Activated CD4-positive, alpha-beta memory T cell treated with anti-CD3 and anti-CD28 coated beads, Interleukin-2, amount 10 ng/mL, durations not matched to agents 7 days and 5 days (primary cell): ENCODE measurements at regions not wholly inside any gene's neighbourhood (a gene's known extent, or its start where the extent isn't known, plus 50 kb on each side); places are given as distances from the start of the nearest gene placed in this dataset.

Experiments
- CTCF ChIA-PET: fragments of 350-600 bp; sonication (Branson Sonifier 250); formaldehyde crosslinking; loops from one replicate; lab custom pipeline; 2021; ENCODE audit warnings: antibody characterized with exemption, inconsistent platforms; lab: Charles Lee
- POLR2A ChIA-PET: fragments of 350-600 bp; sonication (Branson Sonifier 250); formaldehyde crosslinking; loops from one replicate; lab custom pipeline; 2021; ENCODE audit warnings: antibody characterized with exemption; lab: Charles Lee
- DNase-seq: peaks from one replicate; pipeline ENCODE4 v3.0.0-alpha.2; 2020
- H3K27ac Mint-ChIP-seq: one replicate; pipeline ENCODE4 v1.8.0; 2021; ENCODE audit warnings: mild to moderate bottlenecking, mixed read lengths
- H3K27me3 Mint-ChIP-seq: one replicate; pipeline ENCODE4 v1.8.0; 2021; ENCODE audit warnings: mixed read lengths
- H3K36me3 Mint-ChIP-seq: one replicate; pipeline ENCODE4 v1.8.0; 2021; ENCODE audit warnings: low read depth, mixed read lengths
- H3K4me1 Mint-ChIP-seq: one replicate; pipeline ENCODE4 v1.8.0; 2021; ENCODE audit warnings: mixed read lengths
- H3K4me3 Mint-ChIP-seq: one replicate; pipeline ENCODE4 v1.8.0; 2021; ENCODE audit warnings: mild to moderate bottlenecking, mixed read lengths
- H3K9me3 Mint-ChIP-seq: one replicate; pipeline ENCODE4 v1.8.0; 2021; ENCODE audit warnings: mixed read lengths

DNA sequence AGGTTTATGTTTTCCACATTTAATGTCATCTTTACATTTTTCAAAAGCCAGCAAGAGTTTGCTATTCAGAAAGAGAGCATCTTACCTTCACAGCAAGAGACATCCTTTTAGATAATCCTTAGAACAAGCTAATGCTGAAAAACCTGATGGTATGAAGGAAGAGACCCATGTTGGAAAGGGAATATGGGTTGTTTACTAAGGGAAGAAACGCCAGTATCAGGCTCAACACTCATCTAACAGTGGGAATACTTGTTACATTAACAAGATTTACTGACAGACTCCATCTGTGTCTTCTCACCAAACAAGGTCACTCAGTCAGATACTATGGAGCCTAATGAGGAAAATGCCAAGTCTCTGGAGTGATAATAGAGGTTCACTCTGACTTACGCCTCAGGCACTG is 1474.1 kb upstream of the SLC39A10 start:
- no peaks in the 10 kb centered on the region for H3K9me3 Mint-ChIP-seq
- no peaks in the 10 kb centered on the region for H3K36me3 Mint-ChIP-seq
- H3K4me3 Mint-ChIP-seq: no peak overlapping the region
- ChIA-PET CTCF (no interaction called here), POLR2A (no interaction called here)
- H3K27ac Mint-ChIP-seq: no peak overlapping the region
- no peaks in the 10 kb centered on the region for H3K4me1 Mint-ChIP-seq
- DNase-seq: no peak
- H3K27me3 Mint-ChIP-seq: no peaks in the 10 kb centered on the region

DNA sequence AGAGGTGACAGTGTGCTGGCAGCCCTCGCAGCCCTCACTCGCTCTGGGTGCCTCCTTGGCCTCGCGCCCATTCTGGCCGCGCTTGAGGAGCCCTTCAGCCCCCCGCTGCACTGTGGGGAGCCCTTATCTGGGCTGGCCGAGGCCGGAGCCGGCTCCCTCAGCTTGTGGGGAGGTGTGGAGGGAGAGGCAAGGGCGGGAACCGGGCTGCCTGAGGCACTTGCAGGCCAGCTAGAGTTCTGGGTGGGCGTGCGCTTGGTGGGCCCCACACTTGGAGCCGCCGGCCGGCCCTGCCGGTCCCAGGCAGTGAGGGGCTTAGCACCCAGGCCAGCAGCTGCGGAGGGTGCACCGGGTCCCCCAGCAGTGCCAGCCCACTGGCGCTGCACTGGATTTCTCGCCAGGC is 1480.9 kb upstream of the SLC39A10 start:
- no peak overlapping the region for H3K27ac Mint-ChIP-seq
- CTCF ChIA-PET: no interaction called here
- no peak overlapping the region for H3K4me3 Mint-ChIP-seq
- no peaks in the 10 kb centered on the region for H3K4me1 Mint-ChIP-seq
- no peaks in the 10 kb centered on the region for H3K27me3 Mint-ChIP-seq
- no peak for DNase-seq
- H3K36me3 Mint-ChIP-seq: no peaks in the 10 kb centered on the region
- peaks cover 2% of the 10 kb centered on the region for H3K9me3 Mint-ChIP-seq
- POLR2A ChIA-PET: no interaction called here

DNA sequence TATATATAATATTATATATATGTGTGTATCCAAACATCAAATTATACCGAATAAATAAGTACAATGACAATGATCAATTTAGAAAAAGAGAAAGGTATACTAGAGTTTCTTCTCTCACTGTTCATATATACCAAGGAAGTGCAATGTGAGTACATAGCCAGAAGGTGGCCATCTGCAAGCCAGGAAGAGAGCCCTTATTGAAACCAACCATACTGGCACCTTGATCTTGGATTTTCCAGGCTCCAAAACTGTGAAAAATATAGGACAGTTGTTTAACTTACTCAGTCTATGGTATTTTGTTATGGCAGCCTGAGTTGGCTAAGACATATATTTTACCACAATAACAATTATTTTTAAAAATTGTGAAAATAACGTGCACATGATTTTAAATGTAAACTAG is 1490.2 kb upstream of the SLC39A10 start:
- ChIA-PET POLR2A (no interaction called here), CTCF (no interaction called here)
- no peak overlapping the region for H3K27ac Mint-ChIP-seq
- no peak for DNase-seq
- no peaks in the 10 kb centered on the region for H3K27me3 Mint-ChIP-seq
- no peaks in the 10 kb centered on the region for H3K9me3 Mint-ChIP-seq
- H3K36me3 Mint-ChIP-seq: no peaks in the 10 kb centered on the region
- no peak overlapping the region for H3K4me3 Mint-ChIP-seq
- no peaks in the 10 kb centered on the region for H3K4me1 Mint-ChIP-seq

DNA sequence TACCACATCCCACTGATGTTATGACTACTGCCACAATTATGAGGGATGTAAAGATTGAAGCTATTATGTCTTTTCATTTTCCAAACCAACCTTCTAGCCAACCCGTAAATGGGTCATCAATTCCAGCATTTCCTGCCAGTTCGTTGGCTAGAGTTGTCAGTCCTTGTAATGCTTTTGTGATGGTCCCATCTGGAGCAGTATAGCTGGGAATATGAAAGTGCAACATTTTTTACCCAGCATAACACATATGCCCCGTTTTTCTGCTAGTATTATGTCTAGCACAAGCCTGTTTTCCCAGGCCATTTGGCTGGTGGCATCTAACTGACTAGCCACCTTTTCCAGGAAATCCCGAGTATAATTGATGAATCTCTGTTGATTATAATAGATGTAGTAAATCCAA is 1501.6 kb upstream of the SLC39A10 start:
- no peaks in the 10 kb centered on the region for H3K27me3 Mint-ChIP-seq
- H3K4me3 Mint-ChIP-seq: no peak overlapping the region
- no peak for DNase-seq
- ChIA-PET CTCF (no interaction called here), POLR2A (no interaction called here)
- H3K4me1 Mint-ChIP-seq: no peaks in the 10 kb centered on the region
- H3K36me3 Mint-ChIP-seq: no peaks in the 10 kb centered on the region
- no peak overlapping the region for H3K27ac Mint-ChIP-seq
- H3K9me3 Mint-ChIP-seq: no peaks in the 10 kb centered on the region

DNA sequence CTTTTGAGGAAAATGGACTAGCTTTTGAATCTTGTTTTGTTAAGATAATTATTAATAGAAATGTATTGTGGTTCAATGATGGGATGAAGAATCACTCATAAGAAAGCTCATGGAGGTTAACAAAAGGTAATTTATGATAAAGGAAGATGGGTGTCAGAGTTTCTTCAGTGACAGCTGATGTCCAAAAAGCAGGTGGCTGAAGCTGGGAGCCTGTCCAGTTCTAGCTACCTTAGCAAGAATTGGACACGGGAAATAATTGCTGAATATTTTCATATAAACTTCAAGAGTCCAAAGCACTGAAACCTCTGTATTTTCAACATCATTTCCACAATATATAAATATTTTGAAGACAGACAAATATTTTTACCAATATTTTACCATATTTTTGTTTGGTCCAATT is 1505.8 kb upstream of the SLC39A10 start:
- Mint-ChIP-seq H3K27ac (no peak overlapping the region), H3K4me3 (no peak overlapping the region), H3K4me1 (no peaks in the 10 kb centered on the region), H3K36me3 (no peaks in the 10 kb centered on the region), H3K9me3 (no peaks in the 10 kb centered on the region), H3K27me3 (no peaks in the 10 kb centered on the region)
- ChIA-PET POLR2A (no interaction called here), CTCF (no interaction called here)
- no peak for DNase-seq

DNA sequence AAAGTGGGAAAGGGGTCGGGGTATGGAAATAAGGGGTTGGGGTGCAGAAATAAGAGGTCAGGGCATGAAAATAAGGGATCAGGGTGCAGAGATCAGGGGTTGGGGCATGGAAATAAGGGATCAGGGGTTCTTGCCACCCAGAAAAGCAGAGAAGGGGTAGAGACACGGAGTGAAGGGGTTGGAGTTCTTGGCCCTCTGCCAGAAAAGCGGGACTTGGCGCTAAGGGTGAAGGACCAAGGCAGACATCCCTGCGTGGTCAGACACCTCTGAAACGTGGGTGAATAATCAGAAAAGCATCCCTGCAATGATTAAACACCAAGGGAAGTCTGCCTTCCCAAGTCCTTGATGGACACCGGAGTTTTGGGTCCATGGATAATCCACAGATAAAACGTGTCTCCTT is 1521.6 kb upstream of the SLC39A10 start:
- DNase-seq: no peak
- POLR2A ChIA-PET: no interaction called here
- no peak overlapping the region for H3K4me3 Mint-ChIP-seq
- no peaks in the 10 kb centered on the region for H3K4me1 Mint-ChIP-seq
- H3K27me3 Mint-ChIP-seq: no peaks in the 10 kb centered on the region
- no peak overlapping the region for H3K27ac Mint-ChIP-seq
- H3K36me3 Mint-ChIP-seq: no peaks in the 10 kb centered on the region
- CTCF ChIA-PET: no interaction called here
- peaks cover 2% of the 10 kb centered on the region for H3K9me3 Mint-ChIP-seq

DNA sequence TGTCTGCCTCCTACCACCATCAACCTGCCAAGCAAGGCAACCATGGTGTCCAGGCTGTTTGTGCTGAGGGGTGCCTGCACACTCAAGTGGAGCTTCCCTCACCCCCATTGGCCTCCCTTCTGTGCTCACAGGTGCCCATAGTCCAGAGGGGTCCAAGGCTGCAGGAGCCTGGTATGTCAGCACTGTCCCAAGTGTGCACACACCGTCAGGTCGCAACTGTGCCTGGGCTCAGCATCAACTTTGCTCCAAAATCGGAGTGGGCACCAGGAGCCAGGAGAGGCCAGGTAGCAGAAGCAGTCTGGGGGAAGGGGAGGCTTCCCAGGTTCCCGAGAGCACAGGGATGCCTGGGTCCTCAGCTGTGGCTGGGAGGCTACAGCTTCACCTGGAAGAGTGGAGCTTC is 1528.2 kb upstream of the SLC39A10 start:
- peaks cover 2% of the 10 kb centered on the region for H3K9me3 Mint-ChIP-seq
- no peak for DNase-seq
- ChIA-PET POLR2A (no interaction called here), CTCF (no interaction called here)
- H3K27ac Mint-ChIP-seq: no peak overlapping the region
- no peaks in the 10 kb centered on the region for H3K4me1 Mint-ChIP-seq
- H3K27me3 Mint-ChIP-seq: no peaks in the 10 kb centered on the region
- no peaks in the 10 kb centered on the region for H3K36me3 Mint-ChIP-seq
- no peak overlapping the region for H3K4me3 Mint-ChIP-seq

DNA sequence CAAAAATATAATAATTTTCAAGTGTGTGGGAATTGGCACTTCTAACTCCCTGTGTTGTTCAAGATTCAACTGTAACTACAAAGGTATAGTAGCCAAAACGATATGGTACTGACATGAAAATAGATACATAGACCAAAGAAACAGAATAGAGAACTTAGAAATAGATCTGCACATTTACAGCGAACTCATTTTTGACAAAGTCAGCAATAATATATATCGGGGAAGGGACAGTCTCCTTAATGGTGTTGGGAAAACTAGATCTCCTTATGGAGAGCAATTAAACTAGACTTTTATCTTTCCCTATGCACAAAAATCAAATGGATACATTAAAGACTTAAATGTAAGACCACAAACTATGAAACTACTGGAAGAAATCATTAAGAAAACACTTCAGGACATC is 1530.6 kb upstream of the SLC39A10 start:
- Mint-ChIP-seq H3K9me3 (peaks cover 2% of the 10 kb centered on the region), H3K4me1 (no peaks in the 10 kb centered on the region), H3K36me3 (no peaks in the 10 kb centered on the region), H3K4me3 (no peak overlapping the region), H3K27ac (no peak overlapping the region), H3K27me3 (no peaks in the 10 kb centered on the region)
- DNase-seq: no peak
- CTCF ChIA-PET: no interaction called here
- POLR2A ChIA-PET: no interaction called here

DNA sequence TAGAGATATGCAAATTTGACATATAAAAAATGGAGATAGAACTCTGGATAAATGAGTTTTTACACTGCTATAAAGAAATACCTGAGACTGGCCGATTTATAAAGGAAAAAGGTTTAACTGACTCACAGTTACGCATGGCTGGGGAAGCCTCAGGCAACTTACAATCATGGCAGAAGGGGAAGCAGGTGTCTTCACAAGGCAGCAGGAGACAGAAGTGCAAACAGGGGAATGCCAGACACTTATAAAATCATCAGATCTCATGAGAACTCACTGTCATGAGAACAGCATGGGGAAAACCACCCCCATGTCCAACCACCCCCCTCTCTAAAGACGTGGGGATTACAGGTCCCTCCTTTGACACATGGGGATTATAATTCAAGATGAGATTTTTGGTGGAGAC is 1540.2 kb upstream of the SLC39A10 start:
- Mint-ChIP-seq H3K27me3 (no peaks in the 10 kb centered on the region), H3K9me3 (no peaks in the 10 kb centered on the region), H3K27ac (no peak overlapping the region), H3K4me3 (no peak overlapping the region), H3K4me1 (no peaks in the 10 kb centered on the region), H3K36me3 (no peaks in the 10 kb centered on the region)
- ChIA-PET CTCF (no interaction called here), POLR2A (no interaction called here)
- DNase-seq: no peak

DNA sequence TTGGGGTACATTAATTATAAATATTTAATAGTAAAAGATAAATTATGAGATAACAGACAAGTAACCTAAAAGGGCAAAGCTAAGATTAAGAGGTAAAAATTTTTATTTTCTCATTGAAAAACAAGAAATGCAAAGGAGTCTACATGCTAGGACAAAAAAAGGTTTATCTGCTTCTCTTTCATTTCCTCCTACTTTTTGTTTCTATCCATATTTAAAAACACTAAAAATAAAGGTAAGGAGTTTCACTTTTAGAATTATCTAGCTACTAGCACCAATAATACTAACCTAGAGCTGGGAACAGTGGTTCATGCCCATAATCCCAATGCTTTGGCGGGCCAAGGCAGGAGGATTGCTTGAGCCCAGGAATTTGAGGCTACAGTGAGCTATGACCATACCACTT is 1551.7 kb upstream of the SLC39A10 start:
- DNase-seq: no peak
- H3K4me1 Mint-ChIP-seq: no peaks in the 10 kb centered on the region
- no peaks in the 10 kb centered on the region for H3K27me3 Mint-ChIP-seq
- CTCF ChIA-PET: no interaction called here
- H3K4me3 Mint-ChIP-seq: no peak overlapping the region
- POLR2A ChIA-PET: no interaction called here
- H3K9me3 Mint-ChIP-seq: no peaks in the 10 kb centered on the region
- no peaks in the 10 kb centered on the region for H3K36me3 Mint-ChIP-seq
- H3K27ac Mint-ChIP-seq: no peak overlapping the region

DNA sequence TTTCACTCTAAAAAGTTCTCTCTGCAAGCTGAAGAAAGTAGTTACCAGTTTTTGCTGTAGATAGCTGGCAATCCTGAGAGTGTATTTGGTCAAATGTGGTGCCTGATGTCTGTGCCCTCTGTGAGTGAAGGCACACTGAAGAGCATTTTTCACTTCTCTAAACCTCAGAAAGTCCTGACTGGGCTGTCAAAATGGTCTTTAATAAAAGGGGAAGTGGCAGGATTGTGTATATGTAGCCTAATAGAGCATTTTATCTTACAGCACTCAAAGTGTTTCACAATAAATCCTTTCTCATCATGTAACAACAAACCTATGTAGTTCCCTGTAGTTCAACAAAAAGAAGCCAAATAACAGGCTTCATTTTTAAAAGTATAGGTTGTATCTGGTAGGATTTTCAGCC is 1552.3 kb upstream of the SLC39A10 start:
- H3K36me3 Mint-ChIP-seq: no peaks in the 10 kb centered on the region

DNA sequence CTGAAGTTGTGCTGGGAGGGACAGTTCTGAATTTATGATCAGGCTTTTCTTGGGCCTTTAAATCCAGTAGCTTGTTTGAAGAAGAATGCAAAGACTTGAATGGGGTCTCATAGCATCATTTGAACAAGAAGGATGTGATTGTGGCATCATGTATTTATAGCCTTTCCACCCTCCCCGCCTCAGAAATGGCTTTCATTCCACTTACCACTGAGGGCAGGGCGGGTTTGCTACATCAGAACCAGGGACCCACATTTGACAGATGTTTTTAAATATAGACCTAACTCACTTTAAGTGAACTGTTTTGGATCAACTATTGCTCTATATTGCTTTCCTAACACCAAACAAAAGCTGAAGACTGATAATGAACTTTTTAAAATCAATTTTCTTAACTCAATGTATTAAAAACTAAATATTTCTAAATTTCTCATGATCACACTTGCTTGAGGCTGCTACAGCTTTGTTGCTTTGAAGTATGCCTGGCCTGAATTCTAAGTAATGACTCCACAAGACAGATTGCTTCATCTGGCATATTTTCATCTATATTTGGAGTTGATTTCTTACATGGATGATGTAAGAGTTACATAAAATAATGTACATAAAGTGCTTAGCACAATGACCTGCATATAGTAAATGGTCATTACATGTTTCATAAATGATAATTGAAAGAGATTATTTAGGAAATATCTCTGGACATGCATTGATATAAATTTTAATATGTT is 1552.9 kb upstream of the SLC39A10 start:
- Mint-ChIP-seq H3K4me3 (no peak overlapping the region), H3K4me1 (no peaks in the 10 kb centered on the region), H3K27me3 (no peaks in the 10 kb centered on the region), H3K27ac (no peak overlapping the region), H3K9me3 (no peaks in the 10 kb centered on the region), H3K36me3 (no peaks in the 10 kb centered on the region)
- CTCF ChIA-PET: no interaction called here
- POLR2A ChIA-PET: no interaction called here
- no peak for DNase-seq

More for the DNA sequence above, 1552.3 kb upstream of the SLC39A10 start:
- POLR2A ChIA-PET: no interaction called here
- CTCF ChIA-PET: no interaction called here
- no peak overlapping the region for H3K4me3 Mint-ChIP-seq
- no peaks in the 10 kb centered on the region for H3K4me1 Mint-ChIP-seq
- no peak overlapping the region for H3K27ac Mint-ChIP-seq
- no peaks in the 10 kb centered on the region for H3K27me3 Mint-ChIP-seq
- no peak for DNase-seq
- no peaks in the 10 kb centered on the region for H3K9me3 Mint-ChIP-seq

DNA sequence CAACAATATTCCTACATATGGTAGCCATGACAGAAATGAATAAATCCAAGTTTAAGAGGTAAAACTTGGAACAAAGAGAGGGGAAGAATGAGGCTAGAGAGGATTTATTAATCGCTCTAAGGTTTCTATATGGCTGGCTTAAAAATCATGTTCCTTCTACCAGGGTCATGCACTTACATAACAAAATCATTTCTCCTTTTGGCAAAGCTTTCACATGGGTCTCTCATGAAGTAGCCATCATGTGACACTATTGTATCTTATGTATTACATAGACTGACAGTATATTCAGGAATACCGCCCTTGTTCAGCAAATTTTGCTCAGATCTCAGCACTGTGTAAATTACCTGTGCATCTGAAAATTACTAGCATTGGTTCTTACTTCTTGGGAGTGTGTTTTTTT is 1554.5 kb upstream of the SLC39A10 start:
- H3K4me3 Mint-ChIP-seq: no peak overlapping the region
- H3K36me3 Mint-ChIP-seq: no peaks in the 10 kb centered on the region
- no peaks in the 10 kb centered on the region for H3K27me3 Mint-ChIP-seq
- no peak overlapping the region for H3K27ac Mint-ChIP-seq
- no peaks in the 10 kb centered on the region for H3K4me1 Mint-ChIP-seq
- POLR2A ChIA-PET: no interaction called here
- no peaks in the 10 kb centered on the region for H3K9me3 Mint-ChIP-seq
- CTCF ChIA-PET: no interaction called here
- no peak for DNase-seq

DNA sequence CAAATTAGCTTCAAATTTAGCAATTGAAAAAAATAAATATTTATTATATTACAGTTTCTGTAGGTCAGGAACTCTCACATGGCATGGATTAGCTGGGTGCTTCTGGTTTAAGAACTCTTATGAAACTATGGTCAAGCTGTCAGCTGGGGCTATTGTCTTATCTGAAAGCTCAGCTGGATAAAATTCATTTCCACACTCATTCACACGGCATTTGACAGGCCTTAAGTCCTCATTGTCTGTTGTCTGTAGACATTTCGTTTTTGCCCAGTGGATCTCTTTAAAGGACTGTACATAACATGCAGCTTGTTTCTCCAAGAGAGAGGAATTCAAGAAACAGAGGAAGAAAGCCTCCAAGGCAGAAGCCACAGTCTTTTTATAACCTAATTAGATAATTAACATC is 1556.8 kb upstream of the SLC39A10 start:
- Mint-ChIP-seq H3K27ac (no peak overlapping the region), H3K4me1 (no peaks in the 10 kb centered on the region), H3K27me3 (no peaks in the 10 kb centered on the region), H3K4me3 (no peak overlapping the region), H3K9me3 (no peaks in the 10 kb centered on the region), H3K36me3 (no peaks in the 10 kb centered on the region)
- no peak for DNase-seq
- POLR2A ChIA-PET: no interaction called here
- CTCF ChIA-PET: no interaction called here
